ENCODE measurements at regions not wholly inside any gene's neighbourhood (a gene's known extent, or its start where the extent isn't known, plus 50 kb on each side); places are given as distances from the start of the nearest gene placed in this dataset.

DNA sequence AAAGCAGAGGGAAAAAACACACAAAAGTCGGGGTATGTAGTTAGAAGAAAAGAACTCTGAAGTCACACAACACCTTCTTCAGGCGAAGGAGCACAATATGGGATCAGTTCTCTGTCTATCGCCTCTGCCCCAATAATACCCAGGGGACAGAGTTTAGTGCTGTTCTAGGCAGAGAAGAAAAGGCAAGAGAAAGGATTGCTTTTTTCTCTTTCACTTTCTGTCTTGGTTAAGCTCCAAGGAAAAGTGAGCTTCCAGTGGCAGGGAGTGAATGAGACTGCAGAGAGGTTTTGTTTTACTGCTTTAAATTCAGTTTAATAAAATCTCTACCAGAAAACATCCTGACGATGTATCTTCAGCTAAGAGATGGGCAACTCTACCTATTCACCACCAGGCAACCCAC lies 86.6 kb upstream of the STXBP5 start:
- no peak for DNase-seq (ENCODE audit: extremely low read depth, low read depth)

DNA sequence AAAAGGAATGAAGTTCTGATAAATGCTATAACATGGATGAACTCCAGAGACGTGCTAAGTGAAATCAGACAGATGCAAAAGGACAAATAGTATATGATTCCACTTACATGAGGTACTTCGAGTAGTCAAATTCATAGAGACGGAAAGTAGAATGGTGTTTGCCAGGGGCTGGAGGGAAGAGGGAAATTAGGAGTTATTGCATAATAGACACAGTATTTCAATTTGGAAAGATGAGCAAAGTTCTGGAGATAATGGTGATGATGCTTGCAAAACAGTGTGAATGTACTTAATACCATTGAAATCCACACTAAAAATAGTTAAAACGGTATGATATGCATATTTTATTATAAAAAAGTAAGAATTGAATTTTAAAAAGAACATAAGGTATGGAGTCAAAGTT lies 84.9 kb upstream of the STXBP5 start:
- DNase-seq (ENCODE audit: extremely low read depth, low read depth) = no peak

DNA sequence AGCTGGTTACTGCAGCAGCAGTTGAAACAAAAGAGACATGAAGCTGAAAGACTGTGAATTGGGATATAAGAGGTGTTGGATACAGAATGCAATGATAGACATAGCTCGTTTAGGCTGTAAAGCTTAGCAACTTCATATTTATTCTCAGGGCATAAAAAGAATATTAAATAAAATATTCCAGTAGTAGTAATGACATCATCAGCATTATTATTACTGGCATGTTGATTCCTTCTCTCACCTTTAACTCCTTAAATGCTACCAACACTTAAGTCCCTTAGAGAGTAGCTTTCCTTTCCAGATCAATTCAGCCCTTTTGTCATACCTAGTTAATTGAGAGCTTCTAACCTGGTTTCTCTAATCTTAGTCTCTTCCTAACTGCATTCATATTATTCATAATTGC lies 81.4 kb upstream of the STXBP5 start:
- DNase-seq (ENCODE audit: extremely low read depth, low read depth) = no peak

DNA sequence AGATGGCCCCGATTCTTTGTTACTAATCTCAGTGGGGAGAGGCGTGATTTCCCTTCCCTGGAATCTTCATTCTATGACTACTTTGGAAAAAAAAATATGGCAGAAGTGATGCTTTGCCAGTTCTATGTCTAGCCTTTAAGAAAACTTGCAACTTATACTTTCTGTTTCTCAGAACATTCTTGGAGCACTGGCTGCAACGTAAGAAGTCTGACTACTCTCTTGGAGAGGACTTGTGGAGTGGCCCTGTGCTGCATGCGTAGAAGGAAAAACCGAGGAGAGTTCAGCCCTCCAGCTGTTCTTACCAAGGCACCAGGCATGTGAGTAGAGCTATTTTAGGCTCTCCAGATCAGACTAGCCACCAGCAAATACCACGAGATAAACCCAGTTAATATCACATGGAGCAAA lies 77.6 kb upstream of the STXBP5 start:
- DNase-seq (ENCODE audit: extremely low read depth, low read depth) = no peak

DNA sequence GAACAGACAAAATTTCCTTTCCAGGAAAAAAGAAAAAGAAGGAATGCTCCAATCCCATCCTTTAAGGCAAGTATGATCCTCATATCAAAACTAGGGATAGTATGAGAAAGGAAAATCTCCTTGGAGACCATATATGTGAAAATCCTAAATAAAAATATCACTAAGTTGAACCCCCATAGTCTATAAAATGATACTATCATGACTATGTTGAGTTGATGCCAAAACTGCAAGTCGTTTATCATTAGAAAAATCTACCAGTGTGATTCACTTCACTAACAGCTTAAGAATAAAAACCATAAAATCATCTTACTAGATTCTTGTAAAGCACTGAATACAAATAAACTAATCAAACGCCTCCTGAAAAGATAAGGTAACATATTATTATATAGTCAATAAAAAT lies 76.6 kb upstream of the STXBP5 start:
- no peak for DNase-seq (ENCODE audit: extremely low read depth, low read depth)

DNA sequence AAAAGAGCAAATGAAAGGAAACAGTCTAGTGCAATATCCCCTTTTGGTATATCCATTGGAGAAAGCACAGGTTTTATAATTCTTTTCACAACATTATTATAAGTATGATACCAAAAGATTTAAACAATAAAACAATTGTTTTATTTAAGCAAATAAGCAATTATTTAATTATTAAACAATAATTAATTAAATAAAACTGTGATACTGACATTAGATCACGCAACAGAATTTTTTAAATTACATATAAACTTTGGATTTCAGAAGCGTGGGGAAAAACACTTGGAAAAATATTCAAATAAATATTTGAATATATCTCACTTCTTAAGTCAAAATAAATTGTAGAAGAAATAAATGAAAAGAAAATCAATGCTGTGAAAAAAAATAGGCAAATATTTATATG lies 76.2 kb upstream of the STXBP5 start:
- no peak for DNase-seq (ENCODE audit: extremely low read depth, low read depth)

DNA sequence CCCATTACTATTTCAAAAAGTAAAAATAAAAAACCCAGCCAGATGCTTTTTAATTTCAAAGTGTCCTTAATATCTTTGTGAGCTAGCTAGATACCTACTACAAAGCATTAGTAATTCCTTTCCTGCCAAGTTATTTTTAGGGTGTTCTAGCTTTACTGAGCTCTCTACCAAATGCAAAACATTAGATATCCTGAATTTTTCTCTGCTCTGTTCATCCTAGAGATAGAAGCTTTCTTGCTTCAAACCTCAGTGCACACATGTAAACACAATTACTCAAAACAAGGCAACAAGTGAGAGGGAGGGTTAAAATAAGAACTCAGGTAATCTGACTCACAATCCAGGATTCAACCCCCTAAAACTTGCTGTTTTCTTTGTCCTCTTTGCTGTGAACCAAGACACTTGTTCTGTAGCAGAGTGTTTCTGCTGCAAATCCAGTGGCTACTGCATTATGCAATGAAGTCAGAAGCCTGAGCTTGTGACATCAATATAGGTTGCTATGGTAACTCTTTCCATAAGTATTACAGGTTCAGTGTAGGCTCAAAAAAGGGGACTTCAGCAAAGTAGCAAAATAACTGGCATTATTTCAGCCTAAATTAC lies 72.6 kb upstream of the STXBP5 start:
- DNase-seq (ENCODE audit: extremely low read depth, low read depth) = no peak

DNA sequence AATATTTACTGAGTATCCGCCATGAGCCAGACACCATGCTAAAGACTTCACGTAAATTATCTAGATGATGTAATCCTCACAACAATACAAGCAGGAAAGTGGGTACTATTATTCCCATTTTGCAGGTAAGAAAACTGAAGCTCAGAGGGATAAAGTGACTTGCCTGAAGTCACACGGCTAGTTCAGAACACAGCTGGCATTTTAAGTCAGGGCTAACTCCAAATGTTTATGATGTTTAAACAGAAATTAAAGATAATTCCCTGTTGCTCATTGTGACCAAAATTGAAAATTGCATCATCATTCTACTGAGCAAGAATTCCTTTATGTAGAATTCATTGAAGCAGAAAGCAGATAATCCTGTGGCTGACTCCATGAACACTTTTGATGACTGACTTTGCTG lies 71.3 kb upstream of the STXBP5 start:
- DNase-seq (ENCODE audit: extremely low read depth, low read depth) = no peak

DNA sequence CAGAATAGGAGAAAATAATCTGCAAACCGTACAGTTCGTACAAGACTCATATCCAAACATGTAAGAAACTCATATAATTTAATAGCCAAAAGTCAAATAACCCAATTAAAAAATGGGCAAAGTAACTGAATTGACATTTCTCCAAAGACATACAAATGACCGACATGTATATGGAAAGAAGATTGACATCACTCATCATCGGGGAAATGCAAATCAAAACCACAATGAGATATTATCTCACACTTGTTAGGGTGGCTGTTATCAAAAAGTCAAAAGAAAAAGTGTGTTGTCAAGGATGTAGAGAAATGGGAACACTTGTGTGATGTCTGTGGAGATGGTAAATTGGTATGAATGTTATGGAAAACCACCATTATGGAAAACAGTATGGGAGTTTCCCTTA lies 70.5 kb upstream of the STXBP5 start:
- DNase-seq (ENCODE audit: extremely low read depth, low read depth) = no peak

DNA sequence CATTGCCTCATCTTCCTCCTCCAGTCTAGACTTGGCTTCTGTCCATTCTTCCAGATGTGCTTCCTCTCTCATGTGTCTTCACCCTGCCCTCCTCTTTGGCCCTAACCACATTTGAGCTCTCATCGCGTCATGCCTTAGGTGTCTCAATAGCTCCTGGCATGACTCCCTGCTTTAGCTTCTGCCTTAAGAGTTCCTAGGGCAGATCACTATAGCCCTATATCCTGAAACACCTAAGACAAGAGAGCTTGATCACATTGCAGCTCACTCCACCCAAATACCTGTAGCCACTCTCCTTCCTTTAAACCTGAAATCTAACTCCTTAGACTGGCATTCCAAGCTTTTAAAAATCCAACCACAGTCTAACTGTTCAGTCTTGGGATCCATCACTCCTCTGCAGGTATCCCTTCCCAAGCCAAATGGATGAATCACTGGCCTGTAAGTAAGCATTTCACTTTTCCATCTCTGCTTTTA lies 69.0 kb upstream of the STXBP5 start:
- DNase-seq (ENCODE audit: extremely low read depth, low read depth) = no peak

DNA sequence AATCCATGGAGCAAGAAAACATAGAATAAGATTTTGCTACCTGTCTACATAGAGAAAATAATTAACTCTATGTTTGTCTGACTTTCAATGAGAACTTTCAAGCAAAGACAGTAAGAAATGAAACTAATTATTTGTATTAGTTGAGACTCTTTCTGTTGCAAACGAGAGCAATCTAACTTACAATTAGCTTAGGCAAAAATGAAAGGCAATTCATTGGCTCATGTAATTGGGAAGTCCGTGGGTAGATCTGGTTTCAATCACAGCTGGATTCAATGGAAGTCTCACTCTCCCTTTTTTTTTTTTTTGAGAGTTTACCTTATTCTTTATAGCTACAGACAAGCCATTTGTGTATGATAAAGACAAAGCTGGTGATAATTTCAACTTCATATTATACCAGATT lies 68.2 kb upstream of the STXBP5 start:
- DNase-seq (ENCODE audit: extremely low read depth, low read depth) = no peak

DNA sequence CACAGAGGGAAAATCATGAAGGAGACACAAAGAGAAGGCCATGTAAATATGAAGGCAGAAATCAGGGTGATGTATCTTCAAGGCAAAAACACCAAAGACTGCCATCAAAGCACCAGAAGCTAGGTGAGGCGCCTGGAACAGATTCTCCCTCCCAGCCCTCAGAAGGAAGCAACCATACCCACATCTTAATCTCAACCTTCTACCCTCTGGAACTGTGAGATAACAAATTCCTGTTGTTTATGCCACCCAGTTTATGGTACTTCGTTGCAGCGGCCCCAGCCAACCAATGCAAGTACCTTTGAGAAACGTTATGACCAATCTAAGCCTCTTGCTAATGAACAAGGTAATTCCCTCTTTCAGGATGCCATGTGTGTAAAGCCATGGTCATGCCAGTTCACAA lies 66.2 kb upstream of the STXBP5 start:
- DNase-seq (ENCODE audit: extremely low read depth, low read depth) = no peak

DNA sequence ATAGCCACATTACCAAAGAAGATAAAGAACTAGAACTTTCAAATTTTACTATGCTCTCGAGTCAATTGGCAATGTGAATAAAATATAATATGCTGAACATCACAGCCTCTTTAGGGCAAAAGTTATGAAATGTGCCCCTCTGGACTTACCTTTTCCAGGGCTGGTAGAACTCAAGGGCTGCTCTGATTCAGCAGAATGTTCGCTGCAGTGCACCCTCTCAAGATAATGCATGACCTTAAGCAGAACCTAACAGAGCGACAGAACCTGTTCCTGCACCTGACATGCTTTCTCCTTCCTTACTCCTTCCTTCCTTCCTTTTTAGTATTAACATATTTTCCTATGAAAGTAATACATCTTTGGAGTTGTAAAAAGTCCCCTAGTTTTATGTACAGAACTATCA lies 65.4 kb upstream of the STXBP5 start:
- no peak for DNase-seq (ENCODE audit: extremely low read depth, low read depth)

DNA sequence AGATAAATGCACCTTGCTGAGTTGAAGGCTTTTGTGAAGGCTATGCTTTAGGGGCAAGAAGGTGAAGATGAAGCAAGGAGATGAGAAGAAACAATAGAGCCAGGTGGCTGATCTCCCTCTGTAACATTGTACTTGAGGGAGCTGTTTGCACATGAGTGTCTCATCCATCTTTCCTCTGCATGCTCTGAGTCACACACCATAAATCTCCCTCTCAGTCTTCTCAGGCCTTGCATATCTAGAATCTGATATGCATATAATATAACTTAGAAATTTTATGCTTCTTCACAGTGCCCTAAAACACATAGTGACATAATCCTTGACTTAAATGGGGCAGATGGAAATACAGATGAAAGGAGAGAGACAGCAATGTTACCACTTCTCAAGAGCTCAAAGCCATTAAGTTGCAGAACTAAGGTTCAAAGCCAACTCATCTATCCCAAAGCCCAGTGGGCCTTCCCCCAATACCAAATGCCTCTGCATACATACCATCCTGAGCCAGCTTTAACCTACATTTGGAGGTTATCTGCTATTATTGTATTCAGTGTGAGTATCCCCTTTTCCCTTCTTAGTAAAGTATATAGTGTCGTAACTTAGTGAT lies 62.4 kb upstream of the STXBP5 start:
- no peak for DNase-seq (ENCODE audit: extremely low read depth, low read depth)

DNA sequence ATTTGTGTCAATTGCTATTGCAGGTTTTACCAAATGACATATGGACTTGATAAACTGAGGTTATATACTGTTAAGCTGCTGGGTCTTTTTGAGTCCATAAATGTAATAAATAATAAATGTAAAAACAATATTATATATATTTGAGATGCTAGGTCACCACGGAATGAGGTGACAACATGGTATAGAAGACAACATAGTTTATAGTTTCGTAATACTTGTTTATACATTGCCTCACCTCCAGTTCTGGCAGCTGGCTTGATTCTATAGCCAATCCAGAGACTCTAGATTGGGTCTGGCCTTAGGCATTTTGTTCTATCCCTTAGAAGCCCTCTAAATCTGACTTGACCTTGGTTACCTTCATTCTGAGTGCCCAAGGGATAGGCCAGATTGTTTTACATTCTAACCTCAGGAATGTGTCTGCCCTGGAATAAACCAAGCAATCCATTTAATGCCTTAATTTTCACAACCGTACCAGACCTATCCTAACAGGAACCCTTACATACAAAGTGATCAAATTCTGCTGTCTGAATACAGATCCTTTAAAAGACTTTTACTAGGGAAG lies 61.5 kb upstream of the STXBP5 start:
- no peak for DNase-seq (ENCODE audit: extremely low read depth, low read depth)

DNA sequence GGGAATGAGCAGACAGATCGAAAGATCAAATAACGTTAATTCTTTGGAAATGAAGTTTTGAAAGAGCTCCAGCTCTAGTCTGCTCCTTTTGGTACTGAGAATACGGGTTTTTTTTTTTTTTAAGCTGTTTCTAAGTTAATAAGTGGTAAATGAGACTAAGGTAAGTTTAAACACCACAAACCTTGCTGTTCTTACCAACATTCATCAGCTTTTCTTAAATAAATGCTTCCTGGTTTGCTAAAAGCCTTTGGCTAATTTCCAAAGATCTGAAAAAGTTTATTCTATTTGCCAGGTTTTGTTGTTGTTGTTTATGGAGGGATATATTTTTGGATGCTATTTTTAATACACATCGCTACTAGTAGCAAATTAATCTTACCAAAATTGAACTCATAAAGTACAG lies 55.1 kb upstream of the STXBP5 start:
- DNase-seq (ENCODE audit: extremely low read depth, low read depth) = no peak

DNA sequence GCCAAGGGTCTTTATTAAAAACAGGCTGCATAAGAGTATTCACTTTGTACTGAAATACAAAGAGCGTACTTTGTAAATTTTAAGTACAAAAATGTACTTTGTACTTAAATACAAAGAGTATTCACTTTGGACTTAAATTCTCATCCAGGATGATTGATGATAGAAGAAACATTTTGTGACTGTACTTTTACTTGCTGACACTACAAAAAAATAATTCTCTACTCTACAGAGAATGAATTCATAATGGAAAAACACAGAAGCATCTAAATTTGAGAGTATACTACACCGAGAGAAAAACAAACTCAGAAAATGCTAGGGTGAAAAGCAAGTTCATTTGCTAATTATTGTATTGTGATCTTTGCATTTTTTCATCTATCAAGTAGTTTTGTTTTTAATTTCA lies 54.4 kb upstream of the STXBP5 start:
- DNase-seq (ENCODE audit: extremely low read depth, low read depth) = no peak

DNA sequence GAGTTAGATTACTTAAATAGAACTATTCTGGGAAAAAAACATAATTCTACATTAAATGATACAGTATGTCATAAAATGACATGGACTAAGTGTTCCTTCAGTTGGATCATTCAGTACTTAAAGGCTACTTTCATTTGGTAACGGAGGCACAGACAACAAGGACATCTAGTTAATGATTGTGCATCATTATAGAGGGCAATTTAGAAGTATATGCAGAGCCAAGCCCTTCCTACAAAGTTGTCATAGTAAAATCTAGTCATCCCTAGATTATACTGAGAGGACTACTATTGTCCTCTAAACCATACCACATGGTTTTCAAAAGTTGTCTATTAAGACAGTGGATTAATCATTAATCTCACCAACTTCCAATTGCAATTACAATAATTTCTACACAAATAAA lies 53.9 kb upstream of the STXBP5 start:
- DNase-seq (ENCODE audit: extremely low read depth, low read depth) = no peak

Measured in NCI-H460 (cell line).